Ovary (tissue), 3 donors: ENCODE measurements at regions not wholly inside any gene's neighbourhood (a gene's known extent, or its start where the extent isn't known, plus 50 kb on each side); places are given as distances from the start of the nearest gene placed in this dataset.

Source experiments
- EP300 ChIP-seq: sonication (generic); formaldehyde crosslinking; IDR thresholded peaks from one replicate; pipeline ENCODE4 v1.6.1; 2017; ENCODE audit warnings: antibody characterized with exemption
- TF ChIP-seq, protein P1 (sequence below), 3 donors: fragments of 450-650 bp in 2 of 3; fragments of 200-600 bp in 1 of 3; IDR thresholded peaks; one replicate each; pipeline versions ENCODE4 v1.5.1 to v1.8.0; 2016 to 2022; ENCODE audit warnings: antibody characterized with exemption in 3 of 3, mild to moderate bottlenecking in 1 of 3
- donor health status: DM: no; HTN: no; CAD: no.

DNA sequence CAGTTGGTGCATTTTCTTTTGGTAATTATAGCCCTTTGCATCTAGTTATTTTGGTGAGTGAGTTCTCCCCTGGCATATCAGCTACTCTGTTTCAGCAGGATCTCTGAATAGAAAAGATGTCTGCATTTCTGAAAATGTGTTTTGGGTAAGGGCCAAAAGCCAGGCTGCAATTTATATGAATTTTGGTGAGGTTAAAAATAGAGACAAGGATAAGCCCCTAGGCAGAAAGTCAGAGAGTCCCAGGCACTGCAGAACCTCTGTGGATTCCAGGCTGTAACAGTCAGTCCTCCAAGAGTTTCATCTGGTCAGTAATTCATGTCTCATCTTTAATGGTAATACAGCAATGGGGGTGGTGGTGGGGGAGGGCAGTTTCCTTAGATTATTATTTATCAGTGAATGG, 53.0 kb downstream of the HDGFL1 start:
- TF ChIP-seq, protein P1, sequence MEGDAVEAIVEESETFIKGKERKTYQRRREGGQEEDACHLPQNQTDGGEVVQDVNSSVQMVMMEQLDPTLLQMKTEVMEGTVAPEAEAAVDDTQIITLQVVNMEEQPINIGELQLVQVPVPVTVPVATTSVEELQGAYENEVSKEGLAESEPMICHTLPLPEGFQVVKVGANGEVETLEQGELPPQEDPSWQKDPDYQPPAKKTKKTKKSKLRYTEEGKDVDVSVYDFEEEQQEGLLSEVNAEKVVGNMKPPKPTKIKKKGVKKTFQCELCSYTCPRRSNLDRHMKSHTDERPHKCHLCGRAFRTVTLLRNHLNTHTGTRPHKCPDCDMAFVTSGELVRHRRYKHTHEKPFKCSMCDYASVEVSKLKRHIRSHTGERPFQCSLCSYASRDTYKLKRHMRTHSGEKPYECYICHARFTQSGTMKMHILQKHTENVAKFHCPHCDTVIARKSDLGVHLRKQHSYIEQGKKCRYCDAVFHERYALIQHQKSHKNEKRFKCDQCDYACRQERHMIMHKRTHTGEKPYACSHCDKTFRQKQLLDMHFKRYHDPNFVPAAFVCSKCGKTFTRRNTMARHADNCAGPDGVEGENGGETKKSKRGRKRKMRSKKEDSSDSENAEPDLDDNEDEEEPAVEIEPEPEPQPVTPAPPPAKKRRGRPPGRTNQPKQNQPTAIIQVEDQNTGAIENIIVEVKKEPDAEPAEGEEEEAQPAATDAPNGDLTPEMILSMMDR (IDR thresholded peaks at IDR 0.05) = no peak
- TF ChIP-seq EP300 = no peak
